HCT116 (cell line): ENCODE measurements at regions not wholly inside any gene's neighbourhood (a gene's known extent, or its start where the extent isn't known, plus 50 kb on each side); places are given as distances from the start of the nearest gene placed in this dataset.
"Not testable (repeated sequence)": the region's sequence is repeated elsewhere in the genome, so short reads cannot be mapped to it uniquely, and the experiment has no call there.

Experiments used
- CTCF ChIP-seq, 3 experiments: fragments of 200-600 bp in 1 of 3; sonication (generic) in 1 of 3; IDR thresholded peaks in 2 of 3; conservative IDR thresholded peaks in 1 of 3; 2 replicates each; pipeline ENCODE4 v1.5.1; 2012 to 2017; ENCODE audit warnings: low read depth in 2 of 3, low read length in 2 of 3, antibody characterized with exemption in 1 of 3, borderline replicate concordance in 1 of 3, control low read depth in 1 of 3, mild to moderate bottlenecking in 1 of 3, mixed read lengths in 1 of 3, mixed run types in 1 of 3, moderate library complexity in 1 of 3; ENCODE audit not compliant: insufficient read depth in 1 of 3
- ELF1 ChIP-seq: IDR thresholded peaks from 2 replicates; pipeline ENCODE4 v1.6.1; 2012; ENCODE audit warnings: low read depth, borderline replicate concordance
- EZH2 ChIP-seq: fragments of 200-600 bp; sonication (generic); IDR thresholded peaks from 2 replicates; pipeline ENCODE4 v1.6.1; 2017; ENCODE audit warnings: antibody characterized with exemption, mixed run types
- POLR2A ChIP-seq: IDR thresholded peaks from 2 replicates; pipeline ENCODE4 v1.7.0; 2011; ENCODE audit warnings: borderline replicate concordance; ENCODE audit not compliant: insufficient read depth, insufficient read length; ENCODE audit errors: extremely low read depth
- POLR2AphosphoS5 ChIP-seq: IDR thresholded peaks from 2 replicates; pipeline ENCODE4 v1.6.1; 2011; ENCODE audit warnings: mild to moderate bottlenecking, low read depth, low read length, moderate library complexity
- RAD21 ChIP-seq: IDR thresholded peaks from 2 replicates; pipeline ENCODE4 v1.6.1; 2012; ENCODE audit warnings: low read depth, mild to moderate bottlenecking
- ZFX ChIP-seq: fragments of 450-650 bp; IDR thresholded peaks from 2 replicates; pipeline ENCODE4 v1.6.1; 2017

- TF ChIP-seq CTCF (IDR thresholded peaks at IDR 0.05 in 2 of 3, conservative IDR thresholded peaks at IDR 0.05 in 1 of 3; ENCODE audit: borderline replicate concordance in 1 of 3, insufficient read depth in 1 of 3, low read depth in 2 of 3, low read length in 2 of 3); POLR2A; POLR2AphosphoS5; ZFX; RAD21; ELF1; EZH2: not testable (repeated sequence)
Observed at GRCh38 chr3:177466622-177467021, 269.3 kb upstream of the TBL1XR1 start.
